DMS114 treated with DMSO at 0.1 percent for 48 hours (cell line): ENCODE measurements at regions not wholly inside any gene's neighbourhood (a gene's known extent, or its start where the extent isn't known, plus 50 kb on each side); places are given as distances from the start of the nearest gene placed in this dataset.

Experiments
- DNase-seq: peaks from one replicate; lab custom pipeline; 2025; ENCODE audit not compliant: unreplicated experiment; lab: John Stamatoyannopoulos, UW

- no peak for DNase-seq
Measured at GRCh38 chr14:87076146-87076545, 916.8 kb downstream of the GALC start.

- no peak for DNase-seq
Measured at GRCh38 chr14:87073880-87074570, 919.0 kb downstream of the GALC start.

GRCh38 chr14:87067591-87067990 lies 925.4 kb downstream of the GALC start:
- no peak for DNase-seq

- DNase-seq: no peak
Measured at GRCh38 chr14:87067061-87067460, 925.9 kb downstream of the GALC start.

GRCh38 chr14:87066221-87066817 lies 926.7 kb downstream of the GALC start:
- DNase-seq: no peak

- no peak for DNase-seq
Measured at GRCh38 chr14:87065366-87065765, 927.6 kb downstream of the GALC start.

- DNase-seq: no peak
Measured at GRCh38 chr14:87063181-87063580, 929.8 kb downstream of the GALC start.

- no peak for DNase-seq
Measured at GRCh38 chr14:87060405-87060804, 932.6 kb downstream of the GALC start.

GRCh38 chr14:87059060-87059839 lies 933.7 kb downstream of the GALC start:
- no peak for DNase-seq

- DNase-seq: no peak
Measured at GRCh38 chr14:87055007-87055406, 938.0 kb downstream of the GALC start.

GRCh38 chr14:87052646-87053225 lies 940.2 kb downstream of the GALC start:
- no peak for DNase-seq

GRCh38 chr14:87050421-87050820 lies 942.6 kb downstream of the GALC start:
- DNase-seq: no peak

- no peak for DNase-seq
Measured at GRCh38 chr14:87049950-87050349, 943.0 kb downstream of the GALC start.

- DNase-seq: no peak
Measured at GRCh38 chr14:87046960-87047359, 946.0 kb downstream of the GALC start.

- no peak for DNase-seq
Measured at GRCh38 chr14:87045956-87046355, 947.0 kb downstream of the GALC start.

GRCh38 chr14:87045246-87045645 lies 947.7 kb downstream of the GALC start:
- DNase-seq: no peak

GRCh38 chr14:87044807-87045206 lies 948.2 kb downstream of the GALC start:
- DNase-seq: no peak

GRCh38 chr14:87043667-87044200 lies 949.2 kb downstream of the GALC start:
- no peak for DNase-seq

- DNase-seq: no peak
Measured at GRCh38 chr14:87042354-87042753, 950.6 kb downstream of the GALC start.

- DNase-seq: no peak
Measured at GRCh38 chr14:87041290-87042020, 951.5 kb downstream of the GALC start.

- no peak for DNase-seq
Measured at GRCh38 chr14:87034680-87035079, 958.3 kb downstream of the GALC start.
